Trophoblast cell (in vitro differentiated cells and primary cell): ENCODE measurements at regions not wholly inside any gene's neighbourhood (a gene's known extent, or its start where the extent isn't known, plus 50 kb on each side); places are given as distances from the start of the nearest gene placed in this dataset.

ENCODE experiments used
- DNase-seq, 2 donors: peaks; one replicate each; pipeline ENCODE4 v3.0.0-alpha.2; 2016
- H2AFZ ChIP-seq: 2 replicates; pipeline ENCODE4 v1.6.1; 2013; ENCODE audit warnings: low read length, moderate library complexity, mild to moderate bottlenecking; ENCODE audit not compliant: insufficient read depth, poor library complexity
- H2AK5ac ChIP-seq: 2 replicates; pipeline ENCODE4 v1.6.1; 2013; ENCODE audit warnings: mild to moderate bottlenecking, low read length
- H2BK120ac ChIP-seq: 2 replicates; pipeline ENCODE4 v1.6.1; 2013; ENCODE audit warnings: low read length, mild to moderate bottlenecking, moderate library complexity; ENCODE audit not compliant: insufficient read depth, poor library complexity
- H2BK12ac ChIP-seq: 2 replicates; pipeline ENCODE4 v1.6.1; 2013; ENCODE audit warnings: mild to moderate bottlenecking, low read length, moderate library complexity
- H2BK5ac ChIP-seq: 2 replicates; pipeline ENCODE4 v1.6.1; 2013; ENCODE audit warnings: low read length, low read depth, moderate library complexity, mild to moderate bottlenecking; ENCODE audit not compliant: poor library complexity
- H3K14ac ChIP-seq: 2 replicates; pipeline ENCODE4 v1.6.1; 2013; ENCODE audit warnings: mild to moderate bottlenecking, low read length
- H3K18ac ChIP-seq: 2 replicates; pipeline ENCODE4 v1.6.1; 2013; ENCODE audit warnings: mild to moderate bottlenecking, low read length
- H3K23ac ChIP-seq: 2 replicates; pipeline ENCODE4 v1.6.1; 2013; ENCODE audit warnings: low read length
- H3K27ac ChIP-seq: 2 replicates; pipeline ENCODE4 v1.5.1; 2013; ENCODE audit warnings: low read depth, mild to moderate bottlenecking, inconsistent platforms, low read length, moderate library complexity
- H3K27me3 ChIP-seq: 2 replicates; pipeline ENCODE4 v1.6.1; 2013; ENCODE audit warnings: inconsistent platforms, mild to moderate bottlenecking, low read length, moderate library complexity; ENCODE audit not compliant: insufficient read depth
- H3K36me3 ChIP-seq, 2 experiments: 1 replicate in 1 of 2; 2 replicates in 1 of 2; pipeline ENCODE4 v1.6.1; 2013; ENCODE audit warnings: low read length in 2 of 2, mild to moderate bottlenecking in 2 of 2, moderate library complexity in 1 of 2; ENCODE audit not compliant: insufficient read depth in 2 of 2, control insufficient read depth in 1 of 2
- H3K4ac ChIP-seq: 2 replicates; pipeline ENCODE4 v1.6.1; 2013; ENCODE audit warnings: low read depth, mild to moderate bottlenecking, low read length, moderate library complexity
- H3K4me1 ChIP-seq, 2 experiments: 1 replicate in 1 of 2; 2 replicates in 1 of 2; pipeline ENCODE4 v1.6.1; 2013; ENCODE audit warnings: low read length in 2 of 2, mild to moderate bottlenecking in 2 of 2, moderate library complexity in 1 of 2; ENCODE audit not compliant: insufficient read depth in 2 of 2, control insufficient read depth in 1 of 2
- H3K4me2 ChIP-seq: 2 replicates; pipeline ENCODE4 v1.6.1; 2013; ENCODE audit warnings: inconsistent platforms, mild to moderate bottlenecking, low read length, moderate library complexity
- H3K4me3 ChIP-seq: 2 replicates; pipeline ENCODE4 v1.5.1; 2013; ENCODE audit warnings: mild to moderate bottlenecking, low read depth, low read length, inconsistent platforms
- H3K79me1 ChIP-seq: one replicate; pipeline ENCODE4 v1.6.1; 2013; ENCODE audit warnings: low read length
- H3K79me2 ChIP-seq: 2 replicates; pipeline ENCODE4 v1.6.1; 2013; ENCODE audit warnings: low read length, mild to moderate bottlenecking; ENCODE audit not compliant: control insufficient read depth, insufficient read depth, poor library complexity
- H3K9ac ChIP-seq: 2 replicates; pipeline ENCODE4 v1.6.1; 2013; ENCODE audit warnings: mild to moderate bottlenecking, low read length
- H3K9me3 ChIP-seq: 2 replicates; pipeline ENCODE4 v1.6.1; 2013; ENCODE audit warnings: low read depth, mild to moderate bottlenecking, control low read depth, inconsistent platforms, low read length; ENCODE audit not compliant: insufficient read depth
- H4K12ac ChIP-seq: 2 replicates; pipeline ENCODE4 v1.6.1; 2013; ENCODE audit warnings: low read depth, mild to moderate bottlenecking, low read length, moderate library complexity
- H4K8ac ChIP-seq: 2 replicates; pipeline ENCODE4 v1.6.1; 2013; ENCODE audit warnings: low read depth, mild to moderate bottlenecking, low read length, moderate library complexity
- H4K91ac ChIP-seq: one replicate; pipeline ENCODE4 v1.6.1; 2013; ENCODE audit warnings: low read depth, mild to moderate bottlenecking, low read length, moderate library complexity
- WGBS: extraction: QIAGEN DNeasy Blood & Tissue Kit; methylation state at CpG from one replicate; pipeline ENCODE4 v1.1.7; 2013; ENCODE audit warnings: missing lambda C conversion rate; ENCODE audit not compliant: insufficient read length, insufficient coverage; ENCODE audit errors: extremely low coverage; 5-methylcytosine and 5-hydroxymethylcytosine counted together

GRCh38 chr21:39029086-39029755 lies 154.0 kb downstream of the PSMG1 start:
- Histone ChIP-seq H3K4me2 (peak overlapping the region; percentile 43), H4K91ac (no peak overlapping the region), H2BK5ac (no peak overlapping the region), H3K18ac (no peak overlapping the region), H3K27me3 (no peaks in the 10 kb centered on the region), H2BK120ac (no peak overlapping the region), H2AK5ac (no peak overlapping the region), H3K79me1 (peaks cover 9% of the 10 kb centered on the region), H3K36me3 (no peaks in the 10 kb centered on the region), H3K23ac (no peak overlapping the region), H3K4me3 (no peak overlapping the region), H4K8ac (no peak overlapping the region), H3K4me1 (peaks cover 18 to 21% of the 10 kb centered on the region in 2 experiments), H3K9ac (no peak overlapping the region), H2AFZ (no peak overlapping the region), H3K9me3 (peaks cover 6% of the 10 kb centered on the region), H3K14ac (no peak overlapping the region), H4K12ac (no peak overlapping the region), H3K79me2 (no peaks in the 10 kb centered on the region), H3K27ac (peak overlapping the region; percentile 23), H3K4ac (no peak overlapping the region), H2BK12ac (peak overlapping the region; percentile 34)
- DNase-seq, result peak in 1 of 2 donors; percentile 53
- WGBS, result no CpG with 5 or more reads among the region's 7 CpGs

GRCh38 chr21:39025198-39025597 lies 158.1 kb downstream of the PSMG1 start:
- Histone ChIP-seq H2BK12ac (no peak overlapping the region), H3K14ac (no peak overlapping the region), H3K23ac (no peak overlapping the region), H2AFZ (no peak overlapping the region), H3K79me1 (peaks cover 5% of the 10 kb centered on the region), H3K79me2 (no peaks in the 10 kb centered on the region), H2AK5ac (no peak overlapping the region), H3K9ac (no peak overlapping the region), H3K36me3 (no peaks in the 10 kb centered on the region), H3K4me1 (peaks cover 24 to 27% of the 10 kb centered on the region in 2 experiments), H4K8ac (no peak overlapping the region), H3K4me3 (no peak overlapping the region), H2BK120ac (no peak overlapping the region), H3K18ac (no peak overlapping the region), H3K9me3 (peaks cover 4% of the 10 kb centered on the region), H3K27ac (no peak overlapping the region), H3K4ac (no peak overlapping the region), H4K12ac (no peak overlapping the region), H4K91ac (no peak overlapping the region), H2BK5ac (no peak overlapping the region), H3K4me2 (no peak overlapping the region), H3K27me3 (no peaks in the 10 kb centered on the region)
- no CpG with 5 or more reads among the region's 5 CpGs for WGBS
- DNase-seq, result no peak

GRCh38 chr21:39024538-39024937 lies 158.7 kb downstream of the PSMG1 start:
- Histone ChIP-seq H4K8ac (no peak overlapping the region), H3K4me3 (no peak overlapping the region), H3K27me3 (no peaks in the 10 kb centered on the region), H2BK5ac (no peak overlapping the region), H3K79me1 (peaks cover 3% of the 10 kb centered on the region), H3K14ac (no peak overlapping the region), H3K18ac (no peak overlapping the region), H4K12ac (no peak overlapping the region), H2AK5ac (no peak overlapping the region), H3K9ac (no peak overlapping the region), H3K9me3 (peaks cover 4% of the 10 kb centered on the region), H2BK12ac (no peak overlapping the region), H3K36me3 (no peaks in the 10 kb centered on the region), H2BK120ac (no peak overlapping the region), H3K4me1 (peaks cover 21 to 23% of the 10 kb centered on the region in 2 experiments), H3K23ac (no peak overlapping the region), H3K4ac (no peak overlapping the region), H4K91ac (no peak overlapping the region), H3K79me2 (no peaks in the 10 kb centered on the region), H2AFZ (no peak overlapping the region), H3K27ac (no peak overlapping the region), H3K4me2 (no peak overlapping the region)
- no peak for DNase-seq
- no CpG with 5 or more reads among the region's 2 CpGs for WGBS

- no peaks in the 10 kb centered on the region for H3K36me3 ChIP-seq
- peaks cover 18 to 23% of the 10 kb centered on the region in 2 experiments for H3K4me1 ChIP-seq
- no peak overlapping the region for H3K4ac ChIP-seq
- no peaks in the 10 kb centered on the region for H3K79me2 ChIP-seq
- peak overlapping the region; percentile 15 for H2BK12ac ChIP-seq
- H4K91ac ChIP-seq, result no peak overlapping the region
- peak; percentile 58 for DNase-seq
- no peak overlapping the region for H4K12ac ChIP-seq
- H3K4me3 ChIP-seq, result no peak overlapping the region
- H3K9me3 ChIP-seq, result peaks cover 4% of the 10 kb centered on the region
- H3K9ac ChIP-seq, result no peak overlapping the region
- H2BK120ac ChIP-seq, result no peak overlapping the region
- no peak overlapping the region for H4K8ac ChIP-seq
- H3K23ac ChIP-seq, result no peak overlapping the region
- H2BK5ac ChIP-seq, result no peak overlapping the region
- no CpG with 5 or more reads among the region's 28 CpGs for WGBS
- no peak overlapping the region for H3K27ac ChIP-seq
- H3K18ac ChIP-seq, result no peak overlapping the region
- H3K14ac ChIP-seq, result no peak overlapping the region
- peak overlapping the region; percentile 1 for H2AFZ ChIP-seq
- no peaks in the 10 kb centered on the region for H3K27me3 ChIP-seq
- no peak overlapping the region for H3K4me2 ChIP-seq
- H2AK5ac ChIP-seq, result no peak overlapping the region
- peaks cover 3% of the 10 kb centered on the region for H3K79me1 ChIP-seq
Observed at GRCh38 chr21:39022863-39023693, 160.2 kb downstream of the PSMG1 start.
